ENCODE measurements at regions not wholly inside any gene's neighbourhood (a gene's known extent, or its start where the extent isn't known, plus 50 kb on each side); places are given as distances from the start of the nearest gene placed in this dataset.

DNA sequence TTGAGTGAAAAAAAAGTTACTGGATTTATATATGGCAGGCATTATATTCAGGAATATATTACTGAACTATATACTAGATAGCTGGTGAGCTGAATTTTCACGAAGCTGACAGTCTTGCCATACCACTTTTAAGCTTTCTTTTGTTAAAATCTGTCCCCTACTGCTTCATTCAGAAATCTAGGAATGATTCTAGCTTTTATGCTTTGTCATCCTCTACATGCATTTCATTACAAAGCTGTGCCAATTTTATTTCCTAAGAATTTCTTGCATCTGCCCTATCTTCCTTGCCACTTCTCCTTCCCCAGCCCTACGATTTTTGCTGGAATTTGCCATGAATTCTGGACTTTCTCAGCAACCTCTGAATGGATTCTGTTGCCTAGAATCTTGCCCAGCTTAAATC lies 158.5 kb upstream of the ADGRB3 start:
- no peaks in the 10 kb centered on the region for H3K27me3 Mint-ChIP-seq
- no peaks in the 10 kb centered on the region for H3K36me3 Mint-ChIP-seq (ENCODE audit: insufficient read depth)
- no peak for ATAC-seq (replicated peaks; ENCODE audit: extremely low read depth, poor library complexity, severe bottlenecking)
- no peak overlapping the region for H3K4me3 Mint-ChIP-seq
- H3K9me3 Mint-ChIP-seq = peaks cover 20% of the 10 kb centered on the region
- H3K4me1 Mint-ChIP-seq = no peaks in the 10 kb centered on the region
- H3K27ac Mint-ChIP-seq (ENCODE audit: low read depth) = no peak overlapping the region
- DNase-seq (ENCODE audit: low spot score in 2 of 2) = no peak

DNA sequence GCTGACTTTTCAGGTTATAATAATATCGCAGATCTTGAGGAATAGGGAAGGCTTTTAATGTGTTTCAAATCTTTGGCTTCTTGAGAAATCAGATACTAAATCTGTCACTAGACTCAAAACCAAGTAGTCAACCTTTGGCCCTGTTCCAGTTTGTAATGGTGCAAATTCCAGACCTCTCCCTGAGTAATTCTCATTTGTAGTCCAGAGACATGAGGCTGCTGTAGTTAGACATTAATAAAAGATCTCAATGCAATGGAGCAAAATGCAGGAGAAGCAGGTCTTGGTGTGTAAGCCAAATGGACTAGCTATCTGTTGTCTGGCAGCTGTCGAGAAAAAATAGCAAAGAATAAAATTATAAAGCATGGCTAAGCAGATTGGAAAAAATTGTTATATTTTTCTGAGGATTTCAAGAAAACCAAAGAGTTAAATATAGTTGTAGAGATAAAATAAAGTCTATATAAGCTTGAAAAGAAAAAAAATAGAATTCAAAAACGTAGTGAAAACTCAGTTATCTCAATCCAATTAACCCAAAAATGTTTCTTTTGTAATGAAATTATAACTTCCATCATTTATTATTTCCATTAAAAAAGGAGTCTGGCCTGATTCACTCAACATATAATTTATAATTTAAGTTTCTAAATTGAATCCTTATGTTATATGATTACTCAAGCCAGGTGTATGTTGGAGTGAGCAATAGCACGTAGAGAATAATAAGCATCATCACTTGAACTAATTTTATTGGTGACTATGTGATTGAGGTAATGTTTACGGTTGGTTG lies 161.5 kb upstream of the ADGRB3 start:
- H3K36me3 Mint-ChIP-seq (ENCODE audit: insufficient read depth) = no peaks in the 10 kb centered on the region
- DNase-seq (ENCODE audit: low spot score in 2 of 2) (no peak), ATAC-seq (replicated peaks; ENCODE audit: extremely low read depth, poor library complexity, severe bottlenecking) (no peak)
- H3K27me3 Mint-ChIP-seq = no peaks in the 10 kb centered on the region
- no peak overlapping the region for H3K27ac Mint-ChIP-seq (ENCODE audit: low read depth)
- H3K4me1 Mint-ChIP-seq = no peaks in the 10 kb centered on the region
- H3K4me3 Mint-ChIP-seq = no peak overlapping the region
- peaks cover 12% of the 10 kb centered on the region for H3K9me3 Mint-ChIP-seq

DNA sequence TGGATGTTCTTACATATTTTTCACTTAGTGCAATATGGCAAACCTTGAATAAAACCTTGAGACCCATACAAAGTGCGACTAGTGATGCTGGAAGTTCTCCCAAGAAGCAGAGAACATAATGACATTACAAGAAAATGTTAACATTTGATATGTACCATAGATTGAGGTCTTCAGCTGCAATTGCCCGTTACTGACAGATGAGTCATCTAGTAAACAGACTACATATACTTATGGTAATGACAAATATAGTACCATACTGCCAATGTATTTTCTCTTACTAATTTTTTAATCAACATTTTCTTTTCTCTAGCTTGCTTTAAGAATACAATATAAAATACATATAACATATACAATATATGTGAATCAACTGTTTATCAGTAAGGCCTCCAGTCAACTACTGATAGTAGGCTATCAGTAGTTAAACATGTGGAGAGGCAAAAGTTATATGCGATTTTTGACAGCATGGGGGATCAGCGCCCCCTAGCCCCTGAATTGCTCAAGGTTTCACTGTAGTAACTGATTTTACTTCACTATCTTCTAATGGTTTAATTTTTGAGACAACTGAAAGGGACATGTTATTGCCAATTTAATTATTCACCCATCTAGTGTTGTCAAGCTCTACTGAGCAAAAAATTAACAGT lies 166.7 kb upstream of the ADGRB3 start:
- Mint-ChIP-seq H3K27ac (ENCODE audit: low read depth) (no peak overlapping the region), H3K9me3 (peaks cover 10% of the 10 kb centered on the region), H3K4me3 (no peak overlapping the region), H3K4me1 (no peaks in the 10 kb centered on the region), H3K36me3 (ENCODE audit: insufficient read depth) (no peaks in the 10 kb centered on the region), H3K27me3 (no peaks in the 10 kb centered on the region)
- ATAC-seq (replicated peaks; ENCODE audit: extremely low read depth, poor library complexity, severe bottlenecking) (no peak), DNase-seq (ENCODE audit: low spot score in 2 of 2) (no peak)

DNA sequence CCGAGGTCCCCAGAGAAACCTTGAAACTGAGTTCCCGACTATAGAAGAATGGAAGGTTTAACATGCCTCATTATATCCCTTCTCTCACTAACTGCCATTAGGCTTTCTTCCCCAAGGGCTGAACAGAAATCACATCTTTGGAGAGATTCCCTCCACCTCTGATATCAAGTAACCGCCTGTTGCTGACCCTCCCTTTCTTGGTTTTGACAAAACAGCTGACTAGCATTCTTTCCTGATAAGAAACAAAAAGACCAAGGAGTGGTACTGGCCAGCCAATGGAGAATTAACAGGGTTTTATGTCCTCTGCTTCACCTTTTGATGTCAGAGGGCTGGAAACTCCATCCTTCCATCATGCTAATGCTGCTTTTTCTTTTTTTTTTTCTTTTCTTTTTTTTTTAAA lies 176.6 kb upstream of the ADGRB3 start:
- H3K36me3 Mint-ChIP-seq (ENCODE audit: insufficient read depth) = no peaks in the 10 kb centered on the region
- H3K4me1 Mint-ChIP-seq = no peaks in the 10 kb centered on the region
- DNase-seq (ENCODE audit: low spot score in 2 of 2) (no peak), ATAC-seq (replicated peaks; ENCODE audit: extremely low read depth, poor library complexity, severe bottlenecking) (no peak)
- H3K27me3 Mint-ChIP-seq = no peaks in the 10 kb centered on the region
- peaks cover 9% of the 10 kb centered on the region for H3K9me3 Mint-ChIP-seq
- H3K4me3 Mint-ChIP-seq = no peak overlapping the region
- H3K27ac Mint-ChIP-seq (ENCODE audit: low read depth) = no peak overlapping the region

DNA sequence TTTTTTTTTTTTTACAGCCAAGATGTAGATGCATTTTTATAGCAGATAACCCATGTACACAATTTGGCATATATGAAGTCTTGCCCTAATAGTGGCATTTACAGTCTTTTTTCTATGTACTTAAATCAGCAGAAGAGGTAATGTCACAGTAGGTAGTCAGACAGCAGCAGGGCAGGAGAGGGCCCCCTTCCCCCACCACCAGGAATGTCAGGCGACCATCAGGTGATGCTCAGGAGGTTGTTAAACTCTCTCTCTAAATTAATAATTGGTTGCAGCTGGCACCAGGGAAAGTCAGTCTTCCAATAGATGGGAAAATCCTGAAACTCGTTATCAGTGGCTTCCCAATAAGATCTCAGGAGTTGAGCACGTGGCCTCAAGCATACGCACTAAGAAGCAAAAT lies 188.0 kb upstream of the ADGRB3 start:
- no peak overlapping the region for H3K4me3 Mint-ChIP-seq
- no peaks in the 10 kb centered on the region for H3K4me1 Mint-ChIP-seq
- DNase-seq (ENCODE audit: low spot score in 2 of 2) = no peak
- no peak for ATAC-seq (replicated peaks; ENCODE audit: extremely low read depth, poor library complexity, severe bottlenecking)
- peaks cover 14% of the 10 kb centered on the region for H3K9me3 Mint-ChIP-seq
- H3K27ac Mint-ChIP-seq (ENCODE audit: low read depth) = no peak overlapping the region
- H3K36me3 Mint-ChIP-seq (ENCODE audit: insufficient read depth) = no peaks in the 10 kb centered on the region
- H3K27me3 Mint-ChIP-seq = no peaks in the 10 kb centered on the region

GRCh38 chr6:68445926-68446325 lies 189.2 kb upstream of the ADGRB3 start:
- no peak for ATAC-seq (replicated peaks; ENCODE audit: extremely low read depth, poor library complexity, severe bottlenecking)
- Mint-ChIP-seq H3K27me3 (no peaks in the 10 kb centered on the region), H3K36me3 (ENCODE audit: insufficient read depth) (no peaks in the 10 kb centered on the region), H3K27ac (ENCODE audit: low read depth) (no peak overlapping the region), H3K4me3 (no peak overlapping the region), H3K4me1 (no peaks in the 10 kb centered on the region), H3K9me3 (peaks cover 3% of the 10 kb centered on the region)
- DNase-seq (ENCODE audit: low spot score in 2 of 2) = no peak

DNA sequence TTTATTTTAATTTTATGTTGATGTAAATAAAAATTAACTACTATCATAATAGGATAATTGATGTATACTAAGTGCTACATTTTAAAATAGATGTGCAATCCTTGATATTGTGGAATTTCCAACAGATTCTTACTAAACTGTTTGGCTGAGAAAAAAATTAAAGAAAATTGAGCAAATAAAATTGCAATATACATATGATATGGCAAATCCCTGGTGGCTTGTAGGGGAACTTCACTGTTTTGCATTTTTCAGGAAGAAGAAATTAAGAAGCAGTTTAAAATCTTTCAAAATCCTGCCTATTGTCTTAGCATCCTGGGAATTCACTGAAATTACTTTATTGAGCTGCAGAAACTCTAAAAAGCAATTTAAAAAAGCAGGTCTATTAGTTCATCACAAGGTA lies 191.4 kb upstream of the ADGRB3 start:
- DNase-seq (ENCODE audit: low spot score in 2 of 2) (no peak), ATAC-seq (replicated peaks; ENCODE audit: extremely low read depth, poor library complexity, severe bottlenecking) (no peak)
- Mint-ChIP-seq H3K9me3 (peaks cover 4% of the 10 kb centered on the region), H3K27ac (ENCODE audit: low read depth) (no peak overlapping the region), H3K4me3 (no peak overlapping the region), H3K36me3 (ENCODE audit: insufficient read depth) (no peaks in the 10 kb centered on the region), H3K27me3 (no peaks in the 10 kb centered on the region), H3K4me1 (no peaks in the 10 kb centered on the region)

- DNase-seq (ENCODE audit: low spot score in 2 of 2) (no peak), ATAC-seq (replicated peaks; ENCODE audit: extremely low read depth, poor library complexity, severe bottlenecking) (no peak)
- no peak overlapping the region for H3K27ac Mint-ChIP-seq (ENCODE audit: low read depth)
- peaks cover 10% of the 10 kb centered on the region for H3K9me3 Mint-ChIP-seq
- no peak overlapping the region for H3K4me3 Mint-ChIP-seq
- H3K27me3 Mint-ChIP-seq = no peaks in the 10 kb centered on the region
- no peaks in the 10 kb centered on the region for H3K36me3 Mint-ChIP-seq (ENCODE audit: insufficient read depth)
- no peaks in the 10 kb centered on the region for H3K4me1 Mint-ChIP-seq
Measured at GRCh38 chr6:68427630-68428029, 207.5 kb upstream of the ADGRB3 start.

GRCh38 chr6:68410021-68410420 lies 225.1 kb upstream of the ADGRB3 start:
- DNase-seq (ENCODE audit: low spot score in 2 of 2) (no peak), ATAC-seq (replicated peaks; ENCODE audit: extremely low read depth, poor library complexity, severe bottlenecking) (no peak)
- Mint-ChIP-seq H3K27me3 (no peaks in the 10 kb centered on the region), H3K9me3 (no peaks in the 10 kb centered on the region), H3K4me1 (no peaks in the 10 kb centered on the region), H3K4me3 (no peak overlapping the region), H3K36me3 (ENCODE audit: insufficient read depth) (no peaks in the 10 kb centered on the region), H3K27ac (ENCODE audit: low read depth) (no peak overlapping the region)

- no peak overlapping the region for H3K4me3 Mint-ChIP-seq
- H3K27me3 Mint-ChIP-seq = no peaks in the 10 kb centered on the region
- H3K4me1 Mint-ChIP-seq = no peaks in the 10 kb centered on the region
- H3K36me3 Mint-ChIP-seq (ENCODE audit: insufficient read depth) = no peaks in the 10 kb centered on the region
- H3K9me3 Mint-ChIP-seq = peaks cover 22% of the 10 kb centered on the region
- H3K27ac Mint-ChIP-seq (ENCODE audit: low read depth) = no peak overlapping the region
- DNase-seq (ENCODE audit: low spot score in 2 of 2) = no peak
- ATAC-seq (replicated peaks; ENCODE audit: extremely low read depth, poor library complexity, severe bottlenecking) = no peak
Measured at GRCh38 chr6:68400396-68400795, 234.7 kb upstream of the ADGRB3 start.

GRCh38 chr6:68391953-68392352 lies 243.1 kb upstream of the ADGRB3 start:
- ATAC-seq (replicated peaks; ENCODE audit: extremely low read depth, poor library complexity, severe bottlenecking) = no peak
- H3K4me3 Mint-ChIP-seq = no peak overlapping the region

GRCh38 chr6:68372991-68373390 lies 262.1 kb upstream of the ADGRB3 start:
- Mint-ChIP-seq H3K36me3 (ENCODE audit: insufficient read depth) (no peaks in the 10 kb centered on the region), H3K4me1 (no peaks in the 10 kb centered on the region), H3K27ac (ENCODE audit: low read depth) (no peak overlapping the region), H3K9me3 (peaks cover 11% of the 10 kb centered on the region), H3K27me3 (no peaks in the 10 kb centered on the region), H3K4me3 (no peak overlapping the region)
- DNase-seq (ENCODE audit: low spot score in 2 of 2) = no peak
- no peak for ATAC-seq (replicated peaks; ENCODE audit: extremely low read depth, poor library complexity, severe bottlenecking)

More at GRCh38 chr6:68391953-68392352, 243.1 kb upstream of the ADGRB3 start:
- Mint-ChIP-seq H3K4me1 (no peaks in the 10 kb centered on the region), H3K27ac (ENCODE audit: low read depth) (no peak overlapping the region), H3K27me3 (no peaks in the 10 kb centered on the region), H3K9me3 (peaks cover 12% of the 10 kb centered on the region), H3K36me3 (ENCODE audit: insufficient read depth) (no peaks in the 10 kb centered on the region)
- DNase-seq (ENCODE audit: low spot score in 2 of 2) = no peak

DNA sequence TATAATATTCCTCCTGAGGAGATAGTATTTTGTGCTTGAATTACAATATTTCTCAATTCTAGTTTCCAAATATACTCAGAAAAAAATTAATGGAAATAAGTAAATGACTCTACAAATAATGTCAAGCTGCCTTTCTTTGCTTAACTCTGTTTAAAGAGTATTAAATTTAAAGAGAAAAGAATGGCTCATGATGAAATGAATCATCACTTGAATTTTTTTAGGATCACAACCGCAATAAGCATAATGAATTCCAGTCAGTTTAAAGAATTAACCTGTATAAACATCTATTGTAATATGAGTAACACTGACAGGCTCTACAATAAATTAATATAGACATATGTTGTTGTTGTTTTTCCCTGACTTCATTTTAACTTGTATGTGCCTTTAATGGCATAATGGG lies 266.2 kb upstream of the ADGRB3 start:
- Mint-ChIP-seq H3K4me3 (no peak overlapping the region), H3K36me3 (ENCODE audit: insufficient read depth) (no peaks in the 10 kb centered on the region), H3K27me3 (no peaks in the 10 kb centered on the region), H3K4me1 (no peaks in the 10 kb centered on the region), H3K9me3 (peaks cover 18% of the 10 kb centered on the region), H3K27ac (ENCODE audit: low read depth) (no peak overlapping the region)
- ATAC-seq (replicated peaks; ENCODE audit: extremely low read depth, poor library complexity, severe bottlenecking) (no peak), DNase-seq (ENCODE audit: low spot score in 2 of 2) (no peak)

Measured in central memory CD8-positive, alpha-beta T cell (primary cell).